ENCODE measurements at regions not wholly inside any gene's neighbourhood (a gene's known extent, or its start where the extent isn't known, plus 50 kb on each side); places are given as distances from the start of the nearest gene placed in this dataset.

- TF ChIP-seq POLR2AphosphoS5 (IDR thresholded peaks at IDR 0.05) (no peak), CTCF (IDR thresholded peaks at IDR 0.05) (no peak), POLR2A (IDR thresholded peaks at IDR 0.05) (no peak)
These were observed 111.2 kb upstream of the MBNL2 start for GRCh38 chr13:97110936-97111335.
